SK-N-SH (cell line): ENCODE measurements at regions not wholly inside any gene's neighbourhood (a gene's known extent, or its start where the extent isn't known, plus 50 kb on each side); places are given as distances from the start of the nearest gene placed in this dataset.

Experiments
- CTCF ChIA-PET: fragments of 300-600, 350-600 bp; formaldehyde crosslinking; extraction: SDS; loops from one replicate; lab custom pipeline; 2021; lab: Yijun Ruan, JAX
- POLR2A ChIA-PET: fragments of 350-600 bp; sonication (Branson Sonifier 250); formaldehyde crosslinking; extraction: SDS; loops from one replicate; lab custom pipeline; 2020; ENCODE audit warnings: antibody characterized with exemption, inconsistent platforms; lab: Yijun Ruan, JAX
- DNase-seq: peaks from one replicate; pipeline ENCODE4 v3.0.0; 2012
- H2AFZ ChIP-seq: fragments of 200-600 bp; sonication (generic); 2 replicates; pipeline ENCODE4 v1.8.1; 2016; ENCODE audit warnings: antibody characterized with exemption, mild to moderate bottlenecking, low read depth
- H3F3A ChIP-seq: fragments of 200-600 bp; sonication (generic); replicated peaks from 2 replicates; pipeline ENCODE3; 2016; ENCODE audit warnings: antibody characterized with exemption, mild to moderate bottlenecking; ENCODE audit not compliant: insufficient read depth
- H3K27ac ChIP-seq, 2 experiments: fragments of 200-500 bp in 1 of 2; fragments of 200-600 bp in 1 of 2; sonication (Bioruptor generic) in 1 of 2; sonication (generic), shearing (Covaris generic) in 1 of 2; 2 replicates each; pipeline versions ENCODE4 v1.5.1 to v1.6.1; 2014 to 2016; ENCODE audit warnings: low read depth in 2 of 2, inconsistent platforms in 1 of 2, low read length in 1 of 2, mild to moderate bottlenecking in 1 of 2, mixed read lengths in 1 of 2
- H3K27me3 ChIP-seq: fragments of 200-600 bp; sonication (generic), shearing (Covaris generic); 2 replicates; pipeline ENCODE4 v1.6.1; 2016; ENCODE audit warnings: mixed run types; ENCODE audit not compliant: insufficient read depth
- H3K36me3 ChIP-seq, 2 experiments: fragments of 200-500 bp in 1 of 2; fragments of 200-600 bp in 1 of 2; sonication (Bioruptor generic) in 1 of 2; sonication (generic) in 1 of 2; replicated peaks in 1 of 2; 2 replicates each; pipeline versions ENCODE3 to v1.5.1; 2014 to 2016; ENCODE audit warnings: low read length in 1 of 2, mild to moderate bottlenecking in 1 of 2; ENCODE audit not compliant: insufficient read depth in 2 of 2, control insufficient read depth in 1 of 2
- H3K4me1 ChIP-seq, 2 experiments: fragments of 200-500 bp in 1 of 2; fragments of 200-600 bp in 1 of 2; sonication (Bioruptor generic) in 1 of 2; sonication (generic), shearing (Covaris generic) in 1 of 2; 2 replicates each; pipeline versions ENCODE4 v1.5.1 to v1.6.1; 2014 to 2016; ENCODE audit warnings: low read depth in 1 of 2, low read length in 1 of 2, mixed run types in 1 of 2; ENCODE audit not compliant: insufficient read depth in 2 of 2, control insufficient read depth in 1 of 2
- H3K4me2 ChIP-seq: fragments of 200-600 bp; sonication (generic), shearing (Covaris generic); 2 replicates; pipeline ENCODE4 v1.6.1; 2017; ENCODE audit warnings: mixed run types
- H3K4me3 ChIP-seq, 2 experiments: fragments of 200-500 bp in 1 of 2; fragments of 200-600 bp in 1 of 2; sonication (Bioruptor generic) in 1 of 2; sonication (generic), shearing (Covaris generic) in 1 of 2; 2 replicates each; pipeline versions ENCODE4 v1.5.1 to v1.8.1; 2014 to 2016; ENCODE audit warnings: low read depth in 2 of 2, inconsistent platforms in 1 of 2, low read length in 1 of 2, mild to moderate bottlenecking in 1 of 2, mixed read lengths in 1 of 2, moderate library complexity in 1 of 2
- H3K79me2 ChIP-seq: fragments of 200-600 bp; sonication (generic); 2 replicates; pipeline ENCODE4 v1.8.1; 2017; ENCODE audit warnings: mild to moderate bottlenecking; ENCODE audit not compliant: insufficient read depth
- H3K9ac ChIP-seq: fragments of 200-600 bp; sonication (generic); 2 replicates; pipeline ENCODE4 v1.6.1; 2017; ENCODE audit warnings: mixed run types
- H3K9me2 ChIP-seq: fragments of 200-600 bp; sonication (generic); 2 replicates; pipeline ENCODE4 v1.6.1; 2017; ENCODE audit warnings: mixed run types
- H3K9me3 ChIP-seq: fragments of 200-600 bp; sonication (generic); 2 replicates; pipeline ENCODE4 v1.6.1; 2017; ENCODE audit warnings: mixed run types, mild to moderate bottlenecking, moderate library complexity
- H4K20me1 ChIP-seq: fragments of 200-600 bp; sonication (generic); 2 replicates; pipeline ENCODE4 v1.6.1; 2017; ENCODE audit warnings: mild to moderate bottlenecking, mixed run types; ENCODE audit not compliant: insufficient read depth
- EP300 ChIP-seq, 2 experiments: IDR thresholded peaks; 2 replicates each; pipeline versions ENCODE4 v1.4.0 to v1.6.1; 2012; ENCODE audit warnings: borderline replicate concordance in 1 of 2, low read depth in 1 of 2, low read length in 1 of 2
- EZH2phosphoT487 ChIP-seq: fragments of 200-600 bp; sonication (generic); IDR thresholded peaks from 2 replicates; pipeline ENCODE4 v1.6.1; 2017; ENCODE audit warnings: low read depth, mixed run types, mild to moderate bottlenecking, antibody characterized with exemption, moderate library complexity, borderline replicate concordance
- FOSL2 ChIP-seq: IDR thresholded peaks from 2 replicates; pipeline ENCODE4 v1.4.0; 2012; ENCODE audit warnings: low read depth, mild to moderate bottlenecking, moderate library complexity, borderline replicate concordance
- FOXJ3 ChIP-seq: sonication (generic); formaldehyde crosslinking; IDR thresholded peaks from 2 replicates; pipeline ENCODE4 v1.5.1; 2020; ENCODE audit warnings: mild to moderate bottlenecking, missing genetic modification reagents
- FOXM1 ChIP-seq: IDR thresholded peaks from 2 replicates; pipeline ENCODE4 v1.4.0; 2012; ENCODE audit warnings: low read depth, mild to moderate bottlenecking
- GABPA ChIP-seq: IDR thresholded peaks from 2 replicates; pipeline ENCODE4 v1.4.0; 2012; ENCODE audit warnings: low read depth, mild to moderate bottlenecking
- JUND ChIP-seq: IDR thresholded peaks from 2 replicates; pipeline ENCODE4 v1.4.0; 2012
- MEF2A ChIP-seq: IDR thresholded peaks from 2 replicates; pipeline ENCODE4 v1.4.0; 2012; ENCODE audit warnings: low read depth, borderline replicate concordance
- MXI1 ChIP-seq: IDR thresholded peaks from 2 replicates; pipeline ENCODE4 v1.6.1; 2012; ENCODE audit warnings: mild to moderate bottlenecking, low read depth, low read length, improper control_type of control experiment
- NFIC ChIP-seq: IDR thresholded peaks from 2 replicates; pipeline ENCODE4 v1.4.0; 2012; ENCODE audit warnings: borderline replicate concordance
- NRF1 ChIP-seq: IDR thresholded peaks from 2 replicates; pipeline ENCODE4 v1.6.1; 2012; ENCODE audit warnings: low read depth, mild to moderate bottlenecking, low read length
- PBX3 ChIP-seq: IDR thresholded peaks from 2 replicates; pipeline ENCODE4; 2012
- POLR2AphosphoS5 ChIP-seq: IDR thresholded peaks from 2 replicates; pipeline ENCODE4 v1.6.1; 2012; ENCODE audit warnings: low read depth, low read length
- RFX5 ChIP-seq: IDR thresholded peaks from 2 replicates; pipeline ENCODE4 v1.6.1; 2012; ENCODE audit warnings: mild to moderate bottlenecking, improper control_type of control experiment, low read length
- RXRA ChIP-seq: IDR thresholded peaks from 2 replicates; pipeline ENCODE4 v1.4.0; 2012; ENCODE audit warnings: low read depth, mild to moderate bottlenecking, borderline replicate concordance
- SIN3A ChIP-seq: IDR thresholded peaks from 2 replicates; pipeline ENCODE4 v1.6.1; 2012; ENCODE audit warnings: low read depth, mild to moderate bottlenecking, low read length, moderate library complexity, borderline replicate concordance
- SMC3 ChIP-seq: IDR thresholded peaks from 2 replicates; pipeline ENCODE4 v1.6.1; 2012; ENCODE audit warnings: low read depth, low read length, improper control_type of control experiment
- TCF12 ChIP-seq: IDR thresholded peaks from 2 replicates; pipeline ENCODE4 v1.4.0; 2012
- USF2 ChIP-seq: fragments of 150-350 bp; IDR thresholded peaks from 2 replicates; pipeline ENCODE4 v1.6.1; 2017; ENCODE audit warnings: antibody characterized with exemption, low read length, low read depth, borderline replicate concordance
- YY1 ChIP-seq: IDR thresholded peaks from 2 replicates; pipeline ENCODE4 v1.4.0; 2012; ENCODE audit warnings: low read depth, mild to moderate bottlenecking
- WGBS: methylation state at CpG from one replicate; pipeline ENCODE4 v1.1.6; 2017; ENCODE audit warnings: low lambda C conversion rate; 5-methylcytosine and 5-hydroxymethylcytosine counted together

DNA sequence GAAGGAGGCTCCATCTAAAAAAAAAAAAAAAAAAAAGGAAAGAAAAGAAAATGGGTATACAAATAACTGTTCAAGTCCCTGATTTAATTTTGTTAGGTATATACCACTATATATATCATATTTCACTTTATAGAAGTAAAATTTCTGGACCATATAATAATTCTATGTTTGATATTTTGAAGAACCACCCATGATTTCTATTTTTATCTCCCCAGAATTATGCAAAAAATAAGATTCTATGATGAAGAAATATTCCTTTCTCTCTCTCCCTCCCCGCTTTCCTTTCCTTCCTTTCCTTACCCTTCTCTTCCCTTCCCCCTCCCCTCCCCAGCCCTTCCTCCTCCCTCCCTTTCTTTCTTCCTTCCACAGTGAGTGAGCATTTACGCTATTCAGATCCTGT, 337.5 kb upstream of the SPANXN4 start:
- ChIA-PET CTCF (no interaction called here), POLR2A (interaction anchor here (0.7 kb wide), 1 partner anchor 31 kb away, joined by 3 read pairs; no protein-coding TSS in a partner anchor)
- DNase-seq = no peak
- no peak overlapping the region for H2AFZ ChIP-seq
- no peaks in the 10 kb centered on the region for H3K36me3 ChIP-seq
- H3K27ac ChIP-seq = no peak overlapping the region
- H3K9ac ChIP-seq = no peak overlapping the region
- H3K4me3 ChIP-seq = no peak overlapping the region
- H3K4me2 ChIP-seq = no peak overlapping the region
- H3K4me1 ChIP-seq = no peaks in the 10 kb centered on the region
- no peaks in the 10 kb centered on the region for H3K9me2 ChIP-seq
- TF ChIP-seq RFX5 (no peak), GABPA (no peak), FOSL2 (no peak), NRF1 (no peak), MEF2A (no peak), USF2 (no peak), SIN3A (no peak), SMC3 (no peak), TCF12 (no peak), YY1 (no peak), JUND (no peak), FOXM1 (no peak), NFIC (no peak), EP300 (IDR thresholded peaks at IDR 0.05; ENCODE audit: borderline replicate concordance in 1 of 2, low read depth in 1 of 2, low read length in 1 of 2) (no peak), MXI1 (no peak)
- 1% methylated on average over 2 of the region's 2 CpGs for WGBS
- H3F3A ChIP-seq = no peaks in the 10 kb centered on the region
- no peaks in the 10 kb centered on the region for H3K27me3 ChIP-seq
- H3K9me3 ChIP-seq = no peaks in the 10 kb centered on the region
- H4K20me1 ChIP-seq = no peaks in the 10 kb centered on the region
- H3K79me2 ChIP-seq = no peaks in the 10 kb centered on the region

- Histone ChIP-seq H3K27ac (no peak overlapping the region), H3K4me3 (no peak overlapping the region), H3K9ac (no peak overlapping the region), H3K4me2 (no peak overlapping the region), H3K9me2 (no peaks in the 10 kb centered on the region), H4K20me1 (no peaks in the 10 kb centered on the region), H3F3A (no peaks in the 10 kb centered on the region), H3K79me2 (no peaks in the 10 kb centered on the region), H3K4me1 (no peaks in the 10 kb centered on the region), H2AFZ (no peak overlapping the region), H3K27me3 (no peaks in the 10 kb centered on the region), H3K9me3 (no peaks in the 10 kb centered on the region), H3K36me3 (no peaks in the 10 kb centered on the region)
- ChIA-PET POLR2A (no interaction called here), CTCF (no interaction called here)
- no peak for DNase-seq
- no peak for TF ChIP-seq PBX3
- TF ChIP-seq EZH2phosphoT487 = no peak
- TF ChIP-seq FOXJ3 (CRISPR knock-in tag) = no peak
- TF ChIP-seq RXRA = no peak
- TF ChIP-seq GABPA = no peak
- TF ChIP-seq POLR2AphosphoS5 = no peak
- WGBS = 3% methylated on average over 3 of the region's 3 CpGs
These were observed 339.0 kb upstream of the SPANXN4 start for GRCh38 chrX:142686653-142687283.
